Trophoblast cell (in vitro differentiated cells and primary cell): ENCODE measurements at regions not wholly inside any gene's neighbourhood (a gene's known extent, or its start where the extent isn't known, plus 50 kb on each side); places are given as distances from the start of the nearest gene placed in this dataset.

Experiments
- DNase-seq, 2 donors: peaks; one replicate each; pipeline ENCODE4 v3.0.0-alpha.2; 2016
- H2AFZ ChIP-seq: 2 replicates; pipeline ENCODE4 v1.6.1; 2013; ENCODE audit warnings: low read length, moderate library complexity, mild to moderate bottlenecking; ENCODE audit not compliant: insufficient read depth, poor library complexity
- H2AK5ac ChIP-seq: 2 replicates; pipeline ENCODE4 v1.6.1; 2013; ENCODE audit warnings: mild to moderate bottlenecking, low read length
- H2BK120ac ChIP-seq: 2 replicates; pipeline ENCODE4 v1.6.1; 2013; ENCODE audit warnings: low read length, mild to moderate bottlenecking, moderate library complexity; ENCODE audit not compliant: insufficient read depth, poor library complexity
- H2BK12ac ChIP-seq: 2 replicates; pipeline ENCODE4 v1.6.1; 2013; ENCODE audit warnings: mild to moderate bottlenecking, low read length, moderate library complexity
- H2BK5ac ChIP-seq: 2 replicates; pipeline ENCODE4 v1.6.1; 2013; ENCODE audit warnings: low read length, low read depth, moderate library complexity, mild to moderate bottlenecking; ENCODE audit not compliant: poor library complexity
- H3K14ac ChIP-seq: 2 replicates; pipeline ENCODE4 v1.6.1; 2013; ENCODE audit warnings: mild to moderate bottlenecking, low read length
- H3K18ac ChIP-seq: 2 replicates; pipeline ENCODE4 v1.6.1; 2013; ENCODE audit warnings: mild to moderate bottlenecking, low read length
- H3K23ac ChIP-seq: 2 replicates; pipeline ENCODE4 v1.6.1; 2013; ENCODE audit warnings: low read length
- H3K27ac ChIP-seq: 2 replicates; pipeline ENCODE4 v1.5.1; 2013; ENCODE audit warnings: low read depth, mild to moderate bottlenecking, inconsistent platforms, low read length, moderate library complexity
- H3K27me3 ChIP-seq: 2 replicates; pipeline ENCODE4 v1.6.1; 2013; ENCODE audit warnings: inconsistent platforms, mild to moderate bottlenecking, low read length, moderate library complexity; ENCODE audit not compliant: insufficient read depth
- H3K36me3 ChIP-seq, 2 experiments: 1 replicate in 1 of 2; 2 replicates in 1 of 2; pipeline ENCODE4 v1.6.1; 2013; ENCODE audit warnings: low read length in 2 of 2, mild to moderate bottlenecking in 2 of 2, moderate library complexity in 1 of 2; ENCODE audit not compliant: insufficient read depth in 2 of 2, control insufficient read depth in 1 of 2
- H3K4ac ChIP-seq: 2 replicates; pipeline ENCODE4 v1.6.1; 2013; ENCODE audit warnings: low read depth, mild to moderate bottlenecking, low read length, moderate library complexity
- H3K4me1 ChIP-seq, 2 experiments: 1 replicate in 1 of 2; 2 replicates in 1 of 2; pipeline ENCODE4 v1.6.1; 2013; ENCODE audit warnings: low read length in 2 of 2, mild to moderate bottlenecking in 2 of 2, moderate library complexity in 1 of 2; ENCODE audit not compliant: insufficient read depth in 2 of 2, control insufficient read depth in 1 of 2
- H3K4me2 ChIP-seq: 2 replicates; pipeline ENCODE4 v1.6.1; 2013; ENCODE audit warnings: inconsistent platforms, mild to moderate bottlenecking, low read length, moderate library complexity
- H3K4me3 ChIP-seq: 2 replicates; pipeline ENCODE4 v1.5.1; 2013; ENCODE audit warnings: mild to moderate bottlenecking, low read depth, low read length, inconsistent platforms
- H3K79me1 ChIP-seq: one replicate; pipeline ENCODE4 v1.6.1; 2013; ENCODE audit warnings: low read length
- H3K79me2 ChIP-seq: 2 replicates; pipeline ENCODE4 v1.6.1; 2013; ENCODE audit warnings: low read length, mild to moderate bottlenecking; ENCODE audit not compliant: control insufficient read depth, insufficient read depth, poor library complexity
- H3K9ac ChIP-seq: 2 replicates; pipeline ENCODE4 v1.6.1; 2013; ENCODE audit warnings: mild to moderate bottlenecking, low read length
- H3K9me3 ChIP-seq: 2 replicates; pipeline ENCODE4 v1.6.1; 2013; ENCODE audit warnings: low read depth, mild to moderate bottlenecking, control low read depth, inconsistent platforms, low read length; ENCODE audit not compliant: insufficient read depth
- H4K12ac ChIP-seq: 2 replicates; pipeline ENCODE4 v1.6.1; 2013; ENCODE audit warnings: low read depth, mild to moderate bottlenecking, low read length, moderate library complexity
- H4K8ac ChIP-seq: 2 replicates; pipeline ENCODE4 v1.6.1; 2013; ENCODE audit warnings: low read depth, mild to moderate bottlenecking, low read length, moderate library complexity
- H4K91ac ChIP-seq: one replicate; pipeline ENCODE4 v1.6.1; 2013; ENCODE audit warnings: low read depth, mild to moderate bottlenecking, low read length, moderate library complexity
- WGBS: extraction: QIAGEN DNeasy Blood & Tissue Kit; methylation state at CpG from one replicate; pipeline ENCODE4 v1.1.7; 2013; ENCODE audit warnings: missing lambda C conversion rate; ENCODE audit not compliant: insufficient read length, insufficient coverage; ENCODE audit errors: extremely low coverage; 5-methylcytosine and 5-hydroxymethylcytosine counted together

DNA sequence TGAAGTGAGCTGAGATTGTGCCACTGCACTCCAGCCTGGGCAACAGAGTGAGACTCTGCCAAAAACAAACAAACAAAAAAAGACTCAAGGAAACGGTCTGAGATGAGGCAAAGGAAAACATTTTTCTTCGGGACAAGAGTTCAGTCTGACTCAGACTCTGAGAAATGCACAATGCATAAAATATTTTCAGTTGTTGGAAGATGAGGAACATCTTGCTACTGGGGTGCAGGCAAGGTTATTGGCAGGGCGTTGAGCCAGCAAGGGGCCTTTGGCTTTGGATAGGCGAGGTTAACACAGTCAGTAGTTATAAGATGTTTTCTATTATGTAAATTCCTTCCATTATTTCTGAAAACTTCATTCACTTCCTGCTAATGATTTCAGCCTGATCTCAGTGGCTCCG lies 96.1 kb upstream of the VCX start:
- Histone ChIP-seq H4K8ac (no peak overlapping the region), H3K4ac (no peak overlapping the region), H3K4me1 (no peaks in the 10 kb centered on the region), H2BK120ac (no peak overlapping the region), H3K79me1 (no peaks in the 10 kb centered on the region), H3K9me3 (no peaks in the 10 kb centered on the region), H2AFZ (no peak overlapping the region), H2AK5ac (no peak overlapping the region), H3K9ac (no peak overlapping the region), H3K27me3 (no peaks in the 10 kb centered on the region), H3K23ac (no peak overlapping the region), H3K14ac (no peak overlapping the region), H3K36me3 (no peaks in the 10 kb centered on the region), H2BK12ac (no peak overlapping the region), H2BK5ac (no peak overlapping the region), H4K12ac (no peak overlapping the region), H3K79me2 (no peaks in the 10 kb centered on the region), H3K4me3 (no peak overlapping the region), H4K91ac (no peak overlapping the region), H3K4me2 (no peak overlapping the region), H3K27ac (no peak overlapping the region), H3K18ac (no peak overlapping the region)
- no CpG with 5 or more reads among the region's 5 CpGs for WGBS
- no peak for DNase-seq

GRCh38 chrX:7730071-7730470 lies 112.9 kb upstream of the VCX start:
- Histone ChIP-seq H3K27me3 (no peaks in the 10 kb centered on the region), H3K18ac (no peak overlapping the region), H3K79me1 (no peaks in the 10 kb centered on the region), H3K9me3 (no peaks in the 10 kb centered on the region), H2AK5ac (no peak overlapping the region), H3K9ac (no peak overlapping the region), H2BK12ac (no peak overlapping the region), H3K36me3 (no peaks in the 10 kb centered on the region), H3K27ac (no peak overlapping the region), H3K4ac (no peak overlapping the region), H3K4me2 (no peak overlapping the region), H4K12ac (no peak overlapping the region), H3K4me3 (no peak overlapping the region), H2AFZ (no peak overlapping the region), H3K23ac (no peak overlapping the region), H3K14ac (no peak overlapping the region), H3K79me2 (no peaks in the 10 kb centered on the region), H3K4me1 (no peaks in the 10 kb centered on the region), H2BK120ac (no peak overlapping the region), H4K91ac (no peak overlapping the region), H2BK5ac (no peak overlapping the region), H4K8ac (no peak overlapping the region)
- no peak for DNase-seq
- WGBS = no CpG with 5 or more reads among the region's 2 CpGs

GRCh38 chrX:7720519-7720918 lies 122.5 kb upstream of the VCX start:
- Histone ChIP-seq H3K4ac (no peak overlapping the region), H3K36me3 (no peaks in the 10 kb centered on the region), H3K4me2 (no peak overlapping the region), H3K9me3 (no peaks in the 10 kb centered on the region), H4K12ac (no peak overlapping the region), H2BK5ac (no peak overlapping the region), H2BK12ac (no peak overlapping the region), H3K27ac (no peak overlapping the region), H4K8ac (no peak overlapping the region), H2BK120ac (no peak overlapping the region), H3K23ac (no peak overlapping the region), H3K27me3 (no peaks in the 10 kb centered on the region), H3K79me1 (no peaks in the 10 kb centered on the region), H4K91ac (no peak overlapping the region), H3K9ac (no peak overlapping the region), H3K79me2 (no peaks in the 10 kb centered on the region), H2AK5ac (no peak overlapping the region), H2AFZ (no peak overlapping the region), H3K4me3 (no peak overlapping the region), H3K4me1 (no peaks in the 10 kb centered on the region), H3K18ac (no peak overlapping the region), H3K14ac (no peak overlapping the region)
- DNase-seq = no peak

- Histone ChIP-seq H3K27ac (no peak overlapping the region), H3K9me3 (no peaks in the 10 kb centered on the region), H3K4me2 (no peak overlapping the region), H2BK5ac (no peak overlapping the region), H3K79me1 (no peaks in the 10 kb centered on the region), H2AFZ (no peak overlapping the region), H3K4me1 (no peaks in the 10 kb centered on the region), H3K79me2 (no peaks in the 10 kb centered on the region), H2BK120ac (no peak overlapping the region), H3K4ac (no peak overlapping the region), H3K9ac (no peak overlapping the region), H3K36me3 (no peaks in the 10 kb centered on the region), H3K4me3 (no peak overlapping the region), H3K18ac (no peak overlapping the region), H4K12ac (no peak overlapping the region), H3K23ac (no peak overlapping the region), H2BK12ac (no peak overlapping the region), H4K8ac (no peak overlapping the region), H2AK5ac (no peak overlapping the region), H3K27me3 (no peaks in the 10 kb centered on the region), H3K14ac (no peak overlapping the region), H4K91ac (no peak overlapping the region)
- no peak for DNase-seq
- no CpG with 5 or more reads among the region's 2 CpGs for WGBS
These were observed 128.6 kb upstream of the VCX start for GRCh38 chrX:7714351-7714750.

- H2BK5ac ChIP-seq = no peak overlapping the region
- no peak overlapping the region for H3K27ac ChIP-seq
- no peak overlapping the region for H4K91ac ChIP-seq
- no peaks in the 10 kb centered on the region for H3K4me1 ChIP-seq
- no peak overlapping the region for H4K12ac ChIP-seq
- H3K4ac ChIP-seq = no peak overlapping the region
- H3K27me3 ChIP-seq = no peaks in the 10 kb centered on the region
- no peak overlapping the region for H4K8ac ChIP-seq
- no peak for DNase-seq
- no peak overlapping the region for H3K4me3 ChIP-seq
- H2AFZ ChIP-seq = no peak overlapping the region
- no peak overlapping the region for H3K4me2 ChIP-seq
- H3K36me3 ChIP-seq = no peaks in the 10 kb centered on the region
- no peak overlapping the region for H3K23ac ChIP-seq
- H3K79me1 ChIP-seq = no peaks in the 10 kb centered on the region
- H2AK5ac ChIP-seq = no peak overlapping the region
- peak overlapping the region; percentile 13 for H2BK120ac ChIP-seq
- no peaks in the 10 kb centered on the region for H3K9me3 ChIP-seq
- no peaks in the 10 kb centered on the region for H3K79me2 ChIP-seq
- no peak overlapping the region for H3K18ac ChIP-seq
- H2BK12ac ChIP-seq = no peak overlapping the region
- no peak overlapping the region for H3K14ac ChIP-seq
- H3K9ac ChIP-seq = no peak overlapping the region
These were observed 131.8 kb upstream of the VCX start for GRCh38 chrX:7711167-7711566.
